ENCODE measurements at regions not wholly inside any gene's neighbourhood (a gene's known extent, or its start where the extent isn't known, plus 50 kb on each side); places are given as distances from the start of the nearest gene placed in this dataset.
"Not testable (repeated sequence)": the region's sequence is repeated elsewhere in the genome, so short reads cannot be mapped to it uniquely, and the experiment has no call there.

- H2AFZ ChIP-seq (ENCODE audit: insufficient read depth, low read depth, low read length, poor library complexity, severe bottlenecking), result no peak overlapping the region
- H3K9me3 Mint-ChIP-seq (ENCODE audit: insufficient read depth), result peaks cover 2% of the 10 kb centered on the region
- no peaks in the 10 kb centered on the region for H3K36me3 ChIP-seq (replicated peaks in 1 of 2; ENCODE audit: control extremely low read depth in 1 of 2, control insufficient read depth in 1 of 2, extremely low read depth in 1 of 2, insufficient read depth in 2 of 2, low read length in 1 of 2)
- no peaks in the 10 kb centered on the region for H3K79me2 ChIP-seq (ENCODE audit: control insufficient read depth, insufficient read depth, low read length)
- peaks cover 0 to 4% (median 1%) of the 10 kb centered on the region in 4 experiments for H3K27me3 ChIP-seq (replicated peaks in 1 of 4; ENCODE audit: control extremely low read depth in 1 of 4, control insufficient read depth in 3 of 4, insufficient read depth in 4 of 4, low read length in 3 of 4)
- WGBS (ENCODE audit: insufficient coverage), result 100% methylated on average over 1 of the region's 1 CpG
- H4K20me1 ChIP-seq (ENCODE audit: control insufficient read depth, insufficient read depth, low read length, poor library complexity, severe bottlenecking), result no peaks in the 10 kb centered on the region
- no peak for TF ChIP-seq EZH2 (IDR thresholded peaks at IDR 0.05; ENCODE audit: borderline replicate concordance, insufficient read depth, low read depth, low read length, poor library complexity, severe bottlenecking)
- TF ChIP-seq, protein P1, sequence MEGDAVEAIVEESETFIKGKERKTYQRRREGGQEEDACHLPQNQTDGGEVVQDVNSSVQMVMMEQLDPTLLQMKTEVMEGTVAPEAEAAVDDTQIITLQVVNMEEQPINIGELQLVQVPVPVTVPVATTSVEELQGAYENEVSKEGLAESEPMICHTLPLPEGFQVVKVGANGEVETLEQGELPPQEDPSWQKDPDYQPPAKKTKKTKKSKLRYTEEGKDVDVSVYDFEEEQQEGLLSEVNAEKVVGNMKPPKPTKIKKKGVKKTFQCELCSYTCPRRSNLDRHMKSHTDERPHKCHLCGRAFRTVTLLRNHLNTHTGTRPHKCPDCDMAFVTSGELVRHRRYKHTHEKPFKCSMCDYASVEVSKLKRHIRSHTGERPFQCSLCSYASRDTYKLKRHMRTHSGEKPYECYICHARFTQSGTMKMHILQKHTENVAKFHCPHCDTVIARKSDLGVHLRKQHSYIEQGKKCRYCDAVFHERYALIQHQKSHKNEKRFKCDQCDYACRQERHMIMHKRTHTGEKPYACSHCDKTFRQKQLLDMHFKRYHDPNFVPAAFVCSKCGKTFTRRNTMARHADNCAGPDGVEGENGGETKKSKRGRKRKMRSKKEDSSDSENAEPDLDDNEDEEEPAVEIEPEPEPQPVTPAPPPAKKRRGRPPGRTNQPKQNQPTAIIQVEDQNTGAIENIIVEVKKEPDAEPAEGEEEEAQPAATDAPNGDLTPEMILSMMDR (IDR thresholded peaks at IDR 0.05), result no peak
- DNase-seq (no peak), ATAC-seq (ENCODE audit: low read depth) (no peak)
- intact Hi-C loops (cut with micrococcal nuclease), result no loop called here
- no peak overlapping the region for H3K4me3 ChIP-seq (ENCODE audit: control extremely low read depth in 1 of 5, extremely low read depth in 1 of 5, insufficient read depth in 1 of 5, low read depth in 2 of 5, low read length in 4 of 5)
- CTCF ChIA-PET, result no interaction called here
- H3K4me1 Mint-ChIP-seq, result no peaks in the 10 kb centered on the region
- no peak overlapping the region for H3K4me2 ChIP-seq (replicated peaks; ENCODE audit: low read depth, low read length, poor library complexity, severe bottlenecking)
- no peak overlapping the region for H3K27ac Mint-ChIP-seq
- no peak overlapping the region for H3K9ac ChIP-seq (ENCODE audit: low read length)
- H3K4me1 ChIP-seq (ENCODE audit: control insufficient read depth in 2 of 2, insufficient read depth in 2 of 2, low read length in 2 of 2), result no peaks in the 10 kb centered on the region
- peaks cover 6% of the 10 kb centered on the region for H3K27me3 Mint-ChIP-seq
- H3K4me3 Mint-ChIP-seq, result no peak overlapping the region
- no peak overlapping the region for H3K27ac ChIP-seq (ENCODE audit: low read length in 2 of 2)
- POLR2A ChIA-PET, result no interaction called here
- peaks cover 0 to 19% (median 15%) of the 10 kb centered on the region in 3 donors for H3K9me3 ChIP-seq (ENCODE audit: control extremely low read depth in 1 of 3, control insufficient read depth in 2 of 3, insufficient read depth in 1 of 3, low read length in 2 of 3)
Observed at GRCh38 chr14:88985654-88986053, 161.2 kb downstream of the TTC8 start.

DNA sequence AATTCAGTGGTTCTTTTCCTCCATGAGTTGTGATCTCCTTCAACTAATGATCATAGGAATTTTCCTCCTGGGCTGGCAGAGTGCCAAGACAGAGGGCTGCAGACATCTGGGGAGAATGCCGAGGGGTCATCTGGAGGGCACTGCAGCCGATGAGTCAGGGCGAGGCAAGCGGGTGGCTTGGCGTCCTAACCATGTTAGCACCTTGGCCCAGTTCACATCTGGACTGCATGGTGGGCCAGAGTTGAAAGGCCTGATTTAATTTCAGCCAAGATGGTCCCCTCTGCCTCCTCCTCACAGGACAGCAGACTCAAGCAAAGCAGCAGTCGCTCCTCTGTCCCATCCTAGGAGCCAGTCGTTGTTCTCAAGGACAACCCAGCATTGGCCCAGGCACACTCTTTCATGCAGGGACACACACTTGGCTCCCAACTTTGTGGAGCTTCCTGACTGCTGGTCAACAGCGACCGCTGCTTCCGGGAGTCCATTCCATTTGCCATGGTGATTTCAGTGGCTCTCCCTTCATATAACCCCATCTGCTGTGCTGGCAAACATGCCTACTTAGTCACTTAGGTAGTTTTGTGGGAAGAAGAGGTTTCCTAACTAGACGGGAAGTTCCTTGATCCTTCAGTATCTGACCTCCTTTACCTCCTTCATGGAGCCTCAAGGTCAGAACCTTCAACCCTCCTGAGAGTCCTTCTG is 161.8 kb downstream of the TTC8 start:
- no peak overlapping the region for H3K4me3 Mint-ChIP-seq
- Histone ChIP-seq H3K27me3 (replicated peaks in 1 of 4; ENCODE audit: control extremely low read depth in 1 of 4, control insufficient read depth in 3 of 4, insufficient read depth in 4 of 4, low read length in 3 of 4) (peaks cover 0 to 5% (median 2%) of the 10 kb centered on the region in 4 experiments), H3K4me3 (ENCODE audit: control extremely low read depth in 1 of 5, extremely low read depth in 1 of 5, insufficient read depth in 1 of 5, low read depth in 2 of 5, low read length in 4 of 5) (no peak overlapping the region), H2AFZ (ENCODE audit: insufficient read depth, low read depth, low read length, poor library complexity, severe bottlenecking) (no peak overlapping the region), H3K4me2 (replicated peaks; ENCODE audit: low read depth, low read length, poor library complexity, severe bottlenecking) (no peak overlapping the region), H3K79me2 (ENCODE audit: control insufficient read depth, insufficient read depth, low read length) (no peaks in the 10 kb centered on the region), H3K36me3 (replicated peaks in 1 of 2; ENCODE audit: control extremely low read depth in 1 of 2, control insufficient read depth in 1 of 2, extremely low read depth in 1 of 2, insufficient read depth in 2 of 2, low read length in 1 of 2) (no peaks in the 10 kb centered on the region), H4K20me1 (ENCODE audit: control insufficient read depth, insufficient read depth, low read length, poor library complexity, severe bottlenecking) (no peaks in the 10 kb centered on the region), H3K27ac (ENCODE audit: low read length in 2 of 2) (no peak overlapping the region), H3K9me3 (ENCODE audit: control extremely low read depth in 1 of 3, control insufficient read depth in 2 of 3, insufficient read depth in 1 of 3, low read length in 2 of 3) (peaks cover 0 to 19% (median 15%) of the 10 kb centered on the region in 3 donors), H3K9ac (ENCODE audit: low read length) (no peak overlapping the region), H3K4me1 (ENCODE audit: control insufficient read depth in 2 of 2, insufficient read depth in 2 of 2, low read length in 2 of 2) (no peaks in the 10 kb centered on the region)
- ChIA-PET POLR2A (no interaction called here), CTCF (no interaction called here)
- WGBS (ENCODE audit: insufficient coverage), result 95% methylated on average over 7 of the region's 11 CpGs
- DNase-seq (no peak), ATAC-seq (ENCODE audit: low read depth) (no peak)
- no peak overlapping the region for H3K27ac Mint-ChIP-seq
- intact Hi-C loops (cut with micrococcal nuclease), result no loop called here
- H3K27me3 Mint-ChIP-seq, result peaks cover 3% of the 10 kb centered on the region
- peaks cover 2% of the 10 kb centered on the region for H3K9me3 Mint-ChIP-seq (ENCODE audit: insufficient read depth)
- TF ChIP-seq, protein P1 (IDR thresholded peaks at IDR 0.05), result no peak
- no peak for TF ChIP-seq EZH2 (IDR thresholded peaks at IDR 0.05; ENCODE audit: borderline replicate concordance, insufficient read depth, low read depth, low read length, poor library complexity, severe bottlenecking)
- H3K4me1 Mint-ChIP-seq, result no peaks in the 10 kb centered on the region

GRCh38 chr14:88986908-88987307 is 162.5 kb downstream of the TTC8 start:
- H3K4me3 Mint-ChIP-seq; H3K9ac ChIP-seq (ENCODE audit: low read length); H3K27ac ChIP-seq (ENCODE audit: low read length in 2 of 2); H3K27ac Mint-ChIP-seq; H3K27me3 Mint-ChIP-seq; H4K20me1 ChIP-seq (ENCODE audit: control insufficient read depth, insufficient read depth, low read length, poor library complexity, severe bottlenecking); ATAC-seq (ENCODE audit: low read depth); DNase-seq; POLR2A ChIA-PET; H3K9me3 Mint-ChIP-seq (ENCODE audit: insufficient read depth); CTCF ChIA-PET; H2AFZ ChIP-seq (ENCODE audit: insufficient read depth, low read depth, low read length, poor library complexity, severe bottlenecking); H3K36me3 ChIP-seq (replicated peaks in 1 of 2; ENCODE audit: control extremely low read depth in 1 of 2, control insufficient read depth in 1 of 2, extremely low read depth in 1 of 2, insufficient read depth in 2 of 2, low read length in 1 of 2); H3K4me1 Mint-ChIP-seq; H3K4me3 ChIP-seq (ENCODE audit: control extremely low read depth in 1 of 5, extremely low read depth in 1 of 5, insufficient read depth in 1 of 5, low read depth in 2 of 5, low read length in 4 of 5); H3K4me2 ChIP-seq (replicated peaks; ENCODE audit: low read depth, low read length, poor library complexity, severe bottlenecking); H3K27me3 ChIP-seq (replicated peaks in 1 of 4; ENCODE audit: control extremely low read depth in 1 of 4, control insufficient read depth in 3 of 4, insufficient read depth in 4 of 4, low read length in 3 of 4); H3K4me1 ChIP-seq (ENCODE audit: control insufficient read depth in 2 of 2, insufficient read depth in 2 of 2, low read length in 2 of 2); intact Hi-C loops (cut with micrococcal nuclease); H3K79me2 ChIP-seq (ENCODE audit: control insufficient read depth, insufficient read depth, low read length): not testable (repeated sequence)
- H3K9me3 ChIP-seq (ENCODE audit: control extremely low read depth in 1 of 3, control insufficient read depth in 2 of 3, insufficient read depth in 1 of 3, low read length in 2 of 3), result peaks cover 0 to 19% (median 15%) of the 10 kb centered on the region in 3 donors
- WGBS (ENCODE audit: insufficient coverage), result 100% methylated on average over 1 of the region's 2 CpGs

Measured in B cell (primary cell).